KMS-11 (cell line): ENCODE measurements at regions not wholly inside any gene's neighbourhood (a gene's known extent, or its start where the extent isn't known, plus 50 kb on each side); places are given as distances from the start of the nearest gene placed in this dataset.

Experiments
- H2AFZ ChIP-seq: fragments of 200-600 bp; sonication (generic); 2 replicates; pipeline ENCODE4 v1.6.1; 2016; ENCODE audit warnings: antibody characterized with exemption, mixed run types, low read depth
- H3K27ac ChIP-seq: fragments of 200-600 bp; sonication (generic); 2 replicates; pipeline ENCODE4 v1.6.1; 2016; ENCODE audit warnings: mild to moderate bottlenecking, mixed run types
- H3K27me3 ChIP-seq: fragments of 200-600 bp; sonication (generic); 2 replicates; pipeline ENCODE4 v1.6.1; 2017; ENCODE audit warnings: mild to moderate bottlenecking, low read depth, mixed run types, moderate library complexity; ENCODE audit not compliant: insufficient read depth
- H3K36me3 ChIP-seq: fragments of 200-600 bp; sonication (generic); 2 replicates; pipeline ENCODE4 v1.6.1; 2017; ENCODE audit warnings: mild to moderate bottlenecking, mixed run types; ENCODE audit not compliant: insufficient read depth
- H3K4me1 ChIP-seq: fragments of 200-600 bp; sonication (generic); 2 replicates; pipeline ENCODE4 v1.6.1; 2016; ENCODE audit warnings: mild to moderate bottlenecking, low read depth, mixed run types; ENCODE audit not compliant: poor library complexity, severe bottlenecking
- H3K4me2 ChIP-seq: fragments of 200-600 bp; sonication (generic); 2 replicates; pipeline ENCODE4 v1.7.0; 2016; ENCODE audit warnings: mild to moderate bottlenecking, mixed run types
- H3K4me3 ChIP-seq: fragments of 200-600 bp; sonication (generic); IDR thresholded peaks from 2 replicates; pipeline ENCODE4 v1.6.1; 2017; ENCODE audit warnings: low read depth, low read length, mixed read lengths; ENCODE audit not compliant: insufficient read depth
- H3K79me2 ChIP-seq: fragments of 200-600 bp; sonication (generic); 2 replicates; pipeline ENCODE4 v1.6.1; 2016; ENCODE audit warnings: low read depth, mixed run types; ENCODE audit not compliant: insufficient read depth
- H3K9ac ChIP-seq: fragments of 200-600 bp; sonication (generic); 2 replicates; pipeline ENCODE4 v1.6.1; 2016; ENCODE audit warnings: mild to moderate bottlenecking, mixed run types
- H4K20me1 ChIP-seq: fragments of 200-600 bp; sonication (generic); 2 replicates; pipeline ENCODE4 v1.6.1; 2016; ENCODE audit warnings: mild to moderate bottlenecking, mixed run types; ENCODE audit not compliant: insufficient read depth
- TF ChIP-seq, protein P1 (sequence below): fragments of 200-600 bp; sonication (generic); conservative IDR thresholded peaks from 2 replicates; pipeline ENCODE4 v1.6.1; 2017; ENCODE audit warnings: low read depth, mild to moderate bottlenecking, antibody characterized with exemption, low read length, moderate library complexity, mixed read lengths

- H3K4me1 ChIP-seq: peaks cover 5% of the 10 kb centered on the region
- H3K36me3 ChIP-seq: no peaks in the 10 kb centered on the region
- H4K20me1 ChIP-seq: no peaks in the 10 kb centered on the region
- H3K9ac ChIP-seq: no peak overlapping the region
- no peak overlapping the region for H3K27ac ChIP-seq
- H3K27me3 ChIP-seq: no peaks in the 10 kb centered on the region
- no peak overlapping the region for H3K4me2 ChIP-seq
- no peaks in the 10 kb centered on the region for H3K79me2 ChIP-seq
- H2AFZ ChIP-seq: no peak overlapping the region
- H3K4me3 ChIP-seq: no peak overlapping the region
- TF ChIP-seq, protein P1, sequence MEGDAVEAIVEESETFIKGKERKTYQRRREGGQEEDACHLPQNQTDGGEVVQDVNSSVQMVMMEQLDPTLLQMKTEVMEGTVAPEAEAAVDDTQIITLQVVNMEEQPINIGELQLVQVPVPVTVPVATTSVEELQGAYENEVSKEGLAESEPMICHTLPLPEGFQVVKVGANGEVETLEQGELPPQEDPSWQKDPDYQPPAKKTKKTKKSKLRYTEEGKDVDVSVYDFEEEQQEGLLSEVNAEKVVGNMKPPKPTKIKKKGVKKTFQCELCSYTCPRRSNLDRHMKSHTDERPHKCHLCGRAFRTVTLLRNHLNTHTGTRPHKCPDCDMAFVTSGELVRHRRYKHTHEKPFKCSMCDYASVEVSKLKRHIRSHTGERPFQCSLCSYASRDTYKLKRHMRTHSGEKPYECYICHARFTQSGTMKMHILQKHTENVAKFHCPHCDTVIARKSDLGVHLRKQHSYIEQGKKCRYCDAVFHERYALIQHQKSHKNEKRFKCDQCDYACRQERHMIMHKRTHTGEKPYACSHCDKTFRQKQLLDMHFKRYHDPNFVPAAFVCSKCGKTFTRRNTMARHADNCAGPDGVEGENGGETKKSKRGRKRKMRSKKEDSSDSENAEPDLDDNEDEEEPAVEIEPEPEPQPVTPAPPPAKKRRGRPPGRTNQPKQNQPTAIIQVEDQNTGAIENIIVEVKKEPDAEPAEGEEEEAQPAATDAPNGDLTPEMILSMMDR: no peak
These were observed 471.4 kb upstream of the MGMT start for GRCh38 chr10:128995676-128996075.

- Histone ChIP-seq H3K36me3 (no peaks in the 10 kb centered on the region), H3K27ac (no peak overlapping the region), H3K4me2 (no peak overlapping the region), H3K79me2 (no peaks in the 10 kb centered on the region), H4K20me1 (no peaks in the 10 kb centered on the region), H2AFZ (no peak overlapping the region), H3K4me1 (peaks cover 5% of the 10 kb centered on the region), H3K9ac (no peak overlapping the region), H3K27me3 (no peaks in the 10 kb centered on the region), H3K4me3 (no peak overlapping the region)
- TF ChIP-seq, protein P1: no peak
These were observed 470.9 kb upstream of the MGMT start for GRCh38 chr10:128996092-128996491.

DNA sequence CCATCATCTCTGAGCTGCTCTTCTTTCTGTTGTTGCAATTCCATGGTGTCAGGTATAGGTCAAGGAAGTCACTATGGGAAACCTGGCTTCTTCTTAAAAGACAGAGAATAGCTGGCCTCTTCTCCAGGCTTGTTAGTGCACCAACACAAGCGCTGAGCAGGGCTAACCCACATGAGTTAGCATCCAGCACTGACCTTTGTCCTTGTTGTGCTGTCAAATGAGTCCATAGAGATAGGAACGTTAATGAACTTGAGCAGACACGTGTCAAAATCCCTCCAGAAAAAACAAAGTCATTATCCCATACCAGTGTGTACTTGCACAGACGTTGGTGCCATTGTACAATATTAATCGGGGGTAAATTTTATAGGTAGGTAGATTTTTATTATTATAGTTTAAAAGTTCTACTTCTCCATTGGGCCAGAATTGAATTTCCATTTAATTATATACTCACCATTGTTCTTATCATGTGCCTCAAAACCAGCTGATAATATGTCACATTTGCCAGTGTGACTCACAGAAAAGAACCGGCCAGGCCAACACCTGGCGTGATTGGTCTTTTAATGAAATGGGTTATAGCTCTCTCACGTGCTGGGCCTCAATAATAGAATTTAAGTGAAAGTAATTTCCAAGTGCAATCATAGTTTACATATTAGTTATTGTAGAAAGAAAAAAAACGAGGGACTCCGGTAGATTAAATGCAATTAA lies 468.8 kb upstream of the MGMT start:
- Histone ChIP-seq H2AFZ (no peak overlapping the region), H3K9ac (no peak overlapping the region), H3K4me2 (no peak overlapping the region), H3K27ac (no peak overlapping the region), H3K4me3 (no peak overlapping the region), H3K4me1 (peaks cover 5% of the 10 kb centered on the region), H3K79me2 (no peaks in the 10 kb centered on the region), H3K27me3 (no peaks in the 10 kb centered on the region), H3K36me3 (no peaks in the 10 kb centered on the region), H4K20me1 (no peaks in the 10 kb centered on the region)
- TF ChIP-seq, protein P1: no peak

DNA sequence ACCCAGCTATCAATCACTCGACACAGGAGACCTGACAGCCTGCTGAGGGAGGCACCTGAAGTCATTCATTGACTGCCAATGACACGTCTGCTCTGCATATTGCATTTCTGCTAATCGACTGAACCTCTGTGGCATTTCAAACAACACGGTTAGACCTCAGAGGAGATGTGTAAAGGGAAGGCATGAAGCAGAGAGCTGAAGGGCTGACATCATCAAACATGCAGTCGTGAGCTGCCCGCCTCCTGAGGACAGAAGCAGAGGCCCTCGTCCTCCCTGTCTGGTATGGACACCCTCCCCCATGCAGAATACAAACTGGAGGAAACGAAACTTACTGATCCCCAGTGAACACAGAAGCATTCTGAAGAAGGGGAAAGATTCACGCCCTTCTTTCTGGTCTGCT lies 462.6 kb upstream of the MGMT start:
- H4K20me1 ChIP-seq: no peaks in the 10 kb centered on the region
- H3K27me3 ChIP-seq: no peaks in the 10 kb centered on the region
- no peak overlapping the region for H3K27ac ChIP-seq
- no peaks in the 10 kb centered on the region for H3K79me2 ChIP-seq
- TF ChIP-seq, protein P1: no peak
- H2AFZ ChIP-seq: no peak overlapping the region
- no peak overlapping the region for H3K4me2 ChIP-seq
- no peaks in the 10 kb centered on the region for H3K4me1 ChIP-seq
- no peak overlapping the region for H3K9ac ChIP-seq
- no peaks in the 10 kb centered on the region for H3K36me3 ChIP-seq
- H3K4me3 ChIP-seq: no peak overlapping the region
